ENCODE measurements at regions not wholly inside any gene's neighbourhood (a gene's known extent, or its start where the extent isn't known, plus 50 kb on each side); places are given as distances from the start of the nearest gene placed in this dataset.
A peak's percentile ranks its signal among the peaks of the same experiment; 100 is the strongest.

DNA sequence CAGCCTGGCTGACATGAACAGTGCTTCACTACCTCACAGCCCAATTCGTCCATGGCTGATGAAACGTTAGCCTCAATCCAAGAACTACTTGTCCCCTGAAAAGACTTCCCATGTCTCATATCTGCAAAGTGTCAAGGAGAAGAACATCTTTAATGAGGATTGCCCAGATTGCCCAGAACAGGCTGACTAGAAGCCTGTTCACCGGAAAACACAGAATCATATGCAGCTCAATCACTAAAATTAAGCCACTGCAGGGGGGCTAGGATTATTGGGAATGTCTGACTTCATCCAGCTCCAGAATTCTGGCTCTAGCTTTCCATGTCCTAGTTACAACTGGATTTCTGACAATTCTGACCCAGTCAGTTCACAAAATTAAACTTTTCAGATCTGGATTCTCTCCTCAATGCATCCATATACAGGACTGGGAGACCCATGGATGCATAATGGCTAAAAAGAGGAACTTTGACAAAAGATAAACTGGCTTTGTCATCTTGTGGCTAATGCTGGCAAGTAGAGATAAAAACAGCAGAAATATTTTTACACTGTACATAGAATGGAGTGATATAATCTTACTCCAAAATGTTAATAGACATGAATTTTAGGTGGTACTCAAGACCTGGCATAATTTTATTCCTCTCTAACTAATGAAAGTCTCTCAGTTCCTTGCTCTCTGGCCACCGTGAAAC lies 467.0 kb upstream of the POT1 start:
- DNase-seq: no peak
- in situ Hi-C loops (cut with HindIII; ENCODE audit: low pct_ligation_motif_present, low pct_unique_long_range_greater_than_20kb, low sequenced_read_pairs): no loop called here

DNA sequence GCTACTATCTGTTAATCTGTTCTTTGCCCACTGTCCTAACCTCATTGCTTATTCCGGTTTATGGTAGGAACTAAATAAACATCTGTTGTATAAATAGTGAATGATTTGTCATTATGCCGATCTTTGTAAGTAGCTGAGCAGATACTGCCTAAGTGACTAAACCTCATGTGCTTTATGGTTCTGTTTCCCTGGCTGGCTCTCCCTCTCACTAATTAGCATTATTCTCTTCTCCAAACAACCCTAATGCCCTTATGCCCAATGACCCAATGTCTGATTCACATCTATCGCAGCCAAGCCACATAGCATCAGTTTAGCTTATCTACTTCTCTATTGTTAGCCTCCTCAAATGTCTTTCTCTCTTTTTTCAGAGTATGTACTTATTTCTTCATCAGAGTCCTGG lies 462.3 kb upstream of the POT1 start:
- in situ Hi-C loops (cut with HindIII; ENCODE audit: low pct_ligation_motif_present, low pct_unique_long_range_greater_than_20kb, low sequenced_read_pairs): no loop called here
- no peak for DNase-seq

DNA sequence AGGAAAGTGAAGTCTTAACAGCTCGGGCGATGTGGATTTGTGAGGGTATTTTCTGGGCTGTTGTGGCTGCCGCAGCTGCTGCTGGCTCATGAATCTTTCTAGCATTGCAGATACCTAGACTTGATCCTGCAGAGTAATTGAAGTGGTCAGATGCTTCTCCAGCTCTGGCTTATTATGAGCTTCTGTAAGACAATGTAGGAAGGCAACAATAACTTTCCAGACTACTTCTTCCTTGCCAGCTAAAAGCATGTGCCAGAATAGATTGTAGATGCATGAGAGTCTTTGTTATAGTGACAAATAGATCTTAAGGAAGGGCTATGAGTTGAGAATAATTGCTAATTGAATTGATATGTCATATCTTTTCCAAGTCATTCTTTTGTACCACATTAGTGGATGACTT lies 461.4 kb upstream of the POT1 start:
- in situ Hi-C loops (cut with HindIII; ENCODE audit: low pct_ligation_motif_present, low pct_unique_long_range_greater_than_20kb, low sequenced_read_pairs): no loop called here
- DNase-seq: no peak

DNA sequence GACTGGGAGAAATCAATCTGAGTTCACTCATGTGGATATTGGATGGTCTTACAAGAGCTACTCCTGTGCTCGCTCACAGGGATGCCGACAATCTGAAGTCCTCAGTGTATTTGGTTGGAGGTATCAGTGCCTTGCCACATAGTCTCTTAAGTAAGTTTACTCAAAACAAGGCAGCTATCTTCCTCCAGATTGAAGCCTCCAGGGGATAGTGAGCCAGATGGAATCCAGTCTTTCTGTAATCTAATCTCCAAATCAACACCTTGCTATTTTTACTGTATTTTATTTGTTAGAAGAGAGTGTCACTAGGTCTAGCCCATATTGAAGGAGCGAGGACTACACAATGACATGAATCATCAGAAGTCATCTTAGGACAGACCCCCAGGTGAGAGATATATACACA lies 456.6 kb upstream of the POT1 start:
- in situ Hi-C loops (cut with HindIII; ENCODE audit: low pct_ligation_motif_present, low pct_unique_long_range_greater_than_20kb, low sequenced_read_pairs): no loop called here
- DNase-seq: no peak

DNA sequence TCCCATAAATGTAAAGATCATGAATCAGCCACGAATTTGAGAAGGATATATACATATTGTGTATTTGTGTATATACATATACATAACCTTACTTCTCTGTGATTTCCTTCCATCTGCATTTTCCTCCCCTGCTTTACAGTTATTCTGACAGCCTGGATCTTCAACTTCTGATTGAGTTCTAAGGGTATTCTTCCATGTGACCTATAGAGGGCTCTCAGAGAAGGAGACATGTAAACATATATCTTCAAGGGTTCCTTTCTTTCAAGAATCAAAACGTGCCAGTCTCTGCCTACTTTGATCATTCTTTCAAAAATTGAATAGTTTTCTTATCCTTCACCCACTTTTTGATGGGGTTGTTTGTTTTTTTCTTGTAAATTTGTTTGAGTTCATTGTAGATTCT lies 453.7 kb upstream of the POT1 start:
- in situ Hi-C loops (cut with HindIII; ENCODE audit: low pct_ligation_motif_present, low pct_unique_long_range_greater_than_20kb, low sequenced_read_pairs): no loop called here
- DNase-seq: peak; percentile 12

DNA sequence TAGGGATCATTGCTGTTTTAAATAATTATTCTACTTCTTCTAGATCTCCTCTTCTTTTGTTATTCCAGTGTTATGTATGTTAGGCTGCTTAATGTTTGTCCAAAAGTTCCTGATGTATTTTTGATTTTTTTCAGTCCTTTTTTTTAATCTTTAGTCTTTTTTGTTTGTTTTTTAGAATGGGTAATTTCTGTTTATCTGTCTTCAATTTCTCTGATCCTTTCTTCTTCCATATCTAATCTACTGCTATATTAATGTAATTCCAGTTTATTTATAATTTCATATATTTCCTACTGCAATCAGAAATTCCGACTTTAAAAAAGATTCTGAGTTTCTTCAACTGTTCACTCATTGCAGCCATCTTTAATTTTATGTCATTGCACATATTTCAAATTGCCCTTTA lies 452.8 kb upstream of the POT1 start:
- no peak for DNase-seq
- in situ Hi-C loops (cut with HindIII; ENCODE audit: low pct_ligation_motif_present, low pct_unique_long_range_greater_than_20kb, low sequenced_read_pairs): no loop called here

DNA sequence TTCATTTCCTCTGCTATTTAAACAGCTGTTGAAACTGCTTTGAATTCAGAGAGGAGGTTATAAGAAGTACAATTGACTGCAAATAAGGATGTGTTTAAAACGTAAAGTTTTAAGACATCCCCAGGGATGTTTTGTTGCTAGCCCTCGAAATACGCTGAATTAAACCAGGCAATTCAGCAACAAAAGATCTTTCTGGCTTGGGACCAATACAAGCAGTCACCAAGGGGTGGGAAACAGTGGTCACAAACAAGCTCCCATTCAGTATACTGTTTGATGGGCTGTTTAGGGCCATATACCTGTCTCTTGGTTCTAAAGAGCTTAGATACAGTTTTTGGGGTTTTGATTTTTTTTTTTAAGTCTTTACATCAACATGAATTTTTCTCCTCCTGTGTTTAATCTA lies 446.3 kb upstream of the POT1 start:
- in situ Hi-C loops (cut with HindIII; ENCODE audit: low pct_ligation_motif_present, low pct_unique_long_range_greater_than_20kb, low sequenced_read_pairs): no loop called here
- no peak for DNase-seq

DNA sequence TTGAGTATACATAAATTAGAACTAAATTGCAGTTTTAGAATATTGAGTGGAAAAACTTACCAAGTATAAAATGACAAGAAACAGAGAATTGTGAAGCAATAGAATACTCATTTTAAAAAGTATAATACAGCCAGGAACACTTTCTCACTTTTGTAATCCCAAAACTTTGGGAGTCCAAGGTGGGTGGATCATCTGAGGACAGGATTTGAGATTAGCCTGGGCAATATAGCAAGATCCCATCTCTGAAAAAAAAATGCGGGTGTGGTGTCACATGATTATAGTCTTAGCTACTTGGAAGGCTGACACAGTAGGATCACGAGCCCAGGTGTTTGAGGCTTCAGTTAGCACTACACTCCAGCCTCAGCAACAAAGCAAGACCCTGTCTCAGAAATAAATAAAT lies 440.9 kb upstream of the POT1 start:
- in situ Hi-C loops (cut with HindIII; ENCODE audit: low pct_ligation_motif_present, low pct_unique_long_range_greater_than_20kb, low sequenced_read_pairs): no loop called here
- DNase-seq: no peak

DNA sequence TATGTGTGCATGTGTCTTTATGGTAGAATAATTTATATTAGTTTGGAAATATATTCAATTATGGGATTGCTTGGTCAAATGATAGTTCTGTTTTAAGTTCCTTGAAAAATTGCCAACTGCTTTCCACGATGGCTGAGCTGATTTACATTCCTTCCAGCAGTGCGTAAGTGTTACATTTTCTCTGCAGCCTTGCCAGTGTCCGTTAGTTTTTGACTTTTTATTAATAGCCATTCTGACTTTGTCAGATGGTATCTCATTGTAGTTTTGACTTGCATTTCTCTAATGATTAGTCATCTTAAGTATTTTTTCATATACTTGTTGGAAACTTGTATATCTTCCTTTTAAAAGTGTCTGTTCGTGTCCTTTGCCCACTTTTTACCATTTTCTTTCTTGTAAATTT lies 434.2 kb upstream of the POT1 start:
- DNase-seq: no peak
- in situ Hi-C loops (cut with HindIII; ENCODE audit: low pct_ligation_motif_present, low pct_unique_long_range_greater_than_20kb, low sequenced_read_pairs): no loop called here

DNA sequence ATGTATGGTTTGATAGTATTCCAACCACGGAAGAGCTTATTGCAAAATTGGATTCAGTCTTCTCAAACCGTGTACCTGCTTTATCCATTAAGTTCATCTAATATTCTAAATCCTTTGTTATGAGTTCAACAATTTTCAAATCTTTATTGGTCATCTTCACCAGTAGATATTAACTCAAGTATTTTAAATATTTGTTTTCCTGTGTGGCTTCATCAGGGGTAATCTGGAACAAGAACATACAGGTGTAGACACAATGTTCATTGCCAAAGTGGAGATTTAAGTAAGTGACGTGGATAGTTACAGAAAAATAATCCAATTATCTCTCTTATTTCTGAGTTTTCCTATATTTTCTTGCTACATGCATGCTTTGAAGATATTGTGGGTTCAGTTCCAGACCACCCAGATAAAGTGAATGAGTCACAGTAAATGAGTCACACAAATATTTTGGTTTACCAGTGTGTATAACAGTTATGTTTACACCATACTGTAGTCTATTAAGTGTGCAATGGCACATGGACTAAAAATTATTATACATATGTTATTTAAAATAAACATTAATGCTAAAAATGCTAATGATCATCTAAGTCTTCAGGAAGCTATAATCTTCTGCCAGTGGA lies 429.0 kb upstream of the POT1 start:
- in situ Hi-C loops (cut with HindIII; ENCODE audit: low pct_ligation_motif_present, low pct_unique_long_range_greater_than_20kb, low sequenced_read_pairs): no loop called here

DNA sequence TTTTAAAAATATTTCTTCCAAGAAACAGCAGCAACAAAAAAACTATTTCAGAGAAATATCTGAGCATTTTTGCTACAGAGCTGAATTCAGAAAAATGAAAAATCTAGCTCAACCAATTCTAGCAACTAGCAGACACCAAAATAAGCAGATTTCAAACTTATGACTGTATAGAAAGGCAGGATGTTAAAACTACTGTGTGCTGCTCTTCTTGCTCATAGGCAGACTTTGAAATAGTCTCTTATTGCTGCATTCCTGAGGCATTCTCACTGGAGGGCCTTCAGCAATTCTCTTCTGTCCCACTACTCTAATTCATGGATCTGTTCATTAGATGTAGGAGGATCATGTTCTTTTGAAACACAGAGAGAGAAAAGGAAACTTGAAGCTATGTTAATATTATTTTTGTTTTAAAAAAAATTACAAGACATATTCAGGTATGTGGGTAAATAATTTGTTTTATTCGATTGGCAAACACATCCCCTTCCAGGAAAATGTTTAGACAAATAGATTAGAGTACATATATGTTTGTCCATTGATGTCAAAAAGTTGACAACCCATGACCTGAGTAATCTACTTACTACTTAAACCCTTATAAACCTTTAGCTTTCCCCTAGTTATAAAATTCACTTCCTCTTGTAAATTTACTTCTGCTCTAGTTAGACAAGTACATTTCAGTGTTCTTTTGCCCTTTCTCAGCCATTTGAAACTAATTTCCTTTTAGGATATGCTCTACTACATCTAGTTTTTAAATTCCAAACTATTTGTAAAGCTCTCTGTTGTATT lies 428.2 kb upstream of the POT1 start:
- in situ Hi-C loops (cut with HindIII; ENCODE audit: low pct_ligation_motif_present, low pct_unique_long_range_greater_than_20kb, low sequenced_read_pairs): no loop called here
- DNase-seq: no peak

More for the DNA sequence above, 429.0 kb upstream of the POT1 start:
- DNase-seq: no peak

DNA sequence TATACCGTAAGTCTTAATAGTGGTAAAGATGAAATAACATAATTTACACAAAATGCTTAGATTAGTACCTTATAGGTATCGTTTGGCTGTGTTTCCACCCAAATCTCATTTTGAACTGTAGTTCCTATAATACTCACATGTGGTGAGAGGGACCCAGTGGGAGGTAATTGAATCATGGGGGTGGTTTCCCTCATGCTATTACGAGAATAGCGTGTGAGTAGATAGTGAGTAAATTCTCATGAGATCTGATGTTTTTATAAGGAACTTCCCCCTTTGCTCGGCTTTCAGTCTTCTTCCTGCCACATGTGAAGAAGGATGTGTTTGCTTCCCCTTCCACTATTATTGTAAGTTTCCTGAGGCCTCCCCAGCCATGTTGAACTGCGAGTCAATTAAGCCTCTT lies 426.3 kb upstream of the POT1 start:
- in situ Hi-C loops (cut with HindIII; ENCODE audit: low pct_ligation_motif_present, low pct_unique_long_range_greater_than_20kb, low sequenced_read_pairs): no loop called here
- no peak for DNase-seq

DNA sequence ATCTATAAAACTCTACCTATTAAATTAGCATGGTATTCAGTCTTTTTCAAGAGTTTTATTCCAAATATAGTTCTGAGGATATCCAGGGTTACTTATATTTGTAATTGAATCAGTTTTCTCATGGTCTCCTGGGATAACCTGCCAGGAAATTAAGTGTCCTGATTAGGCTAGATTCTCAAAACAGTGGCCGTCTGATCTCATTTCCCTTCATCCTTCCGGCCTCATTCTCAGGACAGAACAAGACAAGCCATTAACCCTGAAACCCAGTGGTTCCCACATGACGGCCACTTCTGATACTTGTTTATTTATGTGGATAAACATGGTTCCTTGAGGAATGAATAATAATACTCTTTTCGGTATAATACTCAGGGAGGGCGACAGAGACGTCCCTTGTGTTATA lies 417.6 kb upstream of the POT1 start:
- in situ Hi-C loops (cut with HindIII; ENCODE audit: low pct_ligation_motif_present, low pct_unique_long_range_greater_than_20kb, low sequenced_read_pairs): no loop called here
- DNase-seq: no peak

DNA sequence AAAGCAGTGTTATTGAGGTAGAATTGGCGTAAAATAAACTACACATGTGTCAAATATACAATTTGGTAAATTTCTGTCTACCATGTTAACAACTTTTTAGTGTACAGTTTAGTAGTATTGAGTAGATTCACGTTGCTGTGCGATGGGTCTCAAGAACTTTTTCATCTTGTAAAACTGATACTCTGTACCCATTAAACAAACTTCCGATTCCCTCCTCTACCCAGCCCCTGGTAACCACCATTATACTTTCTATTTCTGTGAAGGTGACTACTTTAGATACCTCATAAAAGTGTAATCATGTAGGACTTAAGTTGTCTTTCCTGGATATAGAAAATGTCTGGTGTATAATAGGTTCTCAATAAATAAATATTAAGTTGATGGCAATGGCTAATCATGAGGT lies 408.5 kb upstream of the POT1 start:
- DNase-seq: no peak
- in situ Hi-C loops (cut with HindIII; ENCODE audit: low pct_ligation_motif_present, low pct_unique_long_range_greater_than_20kb, low sequenced_read_pairs): no loop called here

DNA sequence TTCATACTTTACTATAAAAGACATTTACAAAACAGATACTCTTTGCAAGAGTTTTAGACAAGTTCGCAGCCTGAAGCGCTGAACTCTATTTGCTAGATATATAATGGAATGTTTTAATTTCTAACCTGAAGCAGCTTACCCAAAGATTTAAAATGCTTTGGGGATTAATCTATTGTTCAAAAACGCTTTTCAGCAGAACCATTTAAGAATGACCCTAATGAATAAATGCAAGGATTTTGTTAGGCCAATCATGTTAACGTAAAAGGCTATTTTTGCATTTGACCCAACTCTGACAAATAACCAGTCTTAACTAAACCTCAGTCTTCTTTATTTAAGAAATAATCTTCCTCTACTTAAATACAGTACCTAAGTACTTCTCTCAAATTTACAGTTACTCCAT lies 406.7 kb upstream of the POT1 start:
- no peak for DNase-seq
- in situ Hi-C loops (cut with HindIII; ENCODE audit: low pct_ligation_motif_present, low pct_unique_long_range_greater_than_20kb, low sequenced_read_pairs): no loop called here

DNA sequence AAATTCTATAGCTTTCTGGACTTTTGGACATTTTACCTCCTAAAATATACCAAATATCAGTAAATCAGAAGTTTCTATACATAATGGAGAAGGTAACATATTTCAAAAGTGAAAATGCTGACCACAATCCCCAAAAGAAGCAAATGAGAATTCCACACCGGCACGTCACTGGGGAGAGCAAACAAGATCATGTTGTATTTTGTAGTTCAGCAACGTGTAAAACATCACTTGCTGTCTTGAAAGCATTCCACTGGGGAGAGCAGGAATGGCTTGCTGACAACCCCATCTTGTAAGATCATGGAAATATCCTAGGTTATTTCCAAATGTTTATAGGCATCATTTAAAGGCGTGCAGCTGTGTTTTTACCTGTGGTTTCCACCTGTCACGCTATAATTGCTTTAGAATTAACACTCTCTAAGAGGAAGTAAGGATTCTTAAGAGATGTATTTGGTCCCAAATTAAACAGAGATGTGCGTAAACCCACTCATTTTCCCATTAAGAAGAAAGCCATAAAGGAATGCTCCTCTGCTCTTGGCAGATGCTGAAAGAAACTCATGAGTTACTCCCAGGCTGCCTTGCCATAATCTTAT lies 397.1 kb upstream of the POT1 start:
- no peak for DNase-seq

DNA sequence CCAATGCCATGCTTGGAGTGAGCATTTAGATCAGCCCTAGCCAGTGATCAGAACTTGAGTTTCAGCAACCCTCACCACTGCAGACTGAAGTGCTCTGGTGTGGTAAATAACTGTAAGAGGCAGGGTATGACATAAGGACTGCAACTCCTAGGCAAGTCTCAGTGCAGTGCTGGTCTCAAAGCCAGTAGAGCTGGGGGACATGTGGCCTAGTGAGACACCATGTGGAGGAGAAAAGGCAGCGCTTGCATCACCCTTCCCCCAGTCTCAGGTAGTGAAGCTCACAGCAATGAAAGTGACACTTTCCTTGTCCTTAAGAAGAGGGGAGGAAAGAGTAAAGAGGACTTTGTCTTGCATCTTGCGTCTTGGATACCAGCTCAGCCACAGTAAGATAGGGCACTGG lies 386.8 kb upstream of the POT1 start:
- DNase-seq: peak; percentile 47
- in situ Hi-C loops (cut with HindIII; ENCODE audit: low pct_ligation_motif_present, low pct_unique_long_range_greater_than_20kb, low sequenced_read_pairs): no loop called here

More for the DNA sequence above, 397.1 kb upstream of the POT1 start:
- in situ Hi-C loops (cut with HindIII; ENCODE audit: low pct_ligation_motif_present, low pct_unique_long_range_greater_than_20kb, low sequenced_read_pairs): no loop called here

DNA sequence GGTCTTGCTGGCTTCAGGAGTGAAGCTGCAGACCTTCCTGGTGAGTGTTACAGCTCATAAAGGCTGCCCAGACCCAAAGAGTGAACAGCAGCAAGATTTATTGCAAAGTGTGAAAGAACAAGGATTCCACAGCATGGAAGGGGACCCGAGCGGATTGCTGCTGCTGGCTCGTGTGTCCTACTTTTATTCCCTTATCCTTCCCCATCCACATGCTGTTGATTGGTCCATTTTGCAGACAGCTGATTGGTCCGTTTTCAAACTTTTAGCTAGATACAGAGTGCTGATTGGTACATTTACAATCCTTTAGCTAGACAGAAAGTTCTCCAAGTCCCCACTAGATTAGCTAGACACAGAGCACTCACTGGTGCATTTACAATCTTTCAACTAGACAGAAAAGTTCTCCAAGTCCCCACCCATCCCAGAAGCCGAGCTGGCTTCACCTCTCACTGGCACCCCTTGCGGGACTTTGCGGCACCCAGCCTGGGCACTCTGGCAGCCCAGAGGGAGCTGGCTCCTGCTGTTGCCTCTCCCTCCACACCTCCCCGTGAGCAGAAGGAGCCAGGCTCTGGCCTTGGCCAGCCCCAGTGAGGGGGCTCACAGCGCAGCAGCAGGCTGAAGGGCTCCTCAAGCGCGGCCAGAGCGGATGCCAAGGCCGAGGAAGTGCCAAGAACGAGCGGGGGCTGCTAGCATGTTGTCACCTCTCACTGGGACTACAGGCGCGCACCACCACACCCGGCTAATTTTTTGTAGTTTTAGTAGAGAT lies 369.6 kb upstream of the POT1 start:
- in situ Hi-C loops (cut with HindIII; ENCODE audit: low pct_ligation_motif_present, low pct_unique_long_range_greater_than_20kb, low sequenced_read_pairs): no loop called here
- DNase-seq: no peak

DNA sequence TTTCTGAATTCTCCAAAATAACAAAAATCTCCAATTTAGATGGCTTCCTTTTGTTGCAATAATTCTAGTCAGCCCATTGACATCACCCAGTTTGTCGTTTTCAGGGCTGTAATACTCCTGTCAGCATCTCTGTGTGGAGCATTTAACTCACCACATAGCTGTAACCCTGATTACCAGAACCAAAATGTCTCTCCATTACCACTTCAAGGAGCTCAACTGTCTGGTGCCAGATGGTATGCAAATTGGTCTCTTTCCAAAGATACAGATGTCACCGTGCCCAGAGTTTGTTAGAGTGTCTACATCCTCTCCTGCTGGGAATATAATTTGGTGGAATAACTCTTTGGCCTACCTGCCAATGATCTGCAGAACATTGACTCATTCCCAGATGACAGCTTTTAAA lies 350.3 kb upstream of the POT1 start:
- in situ Hi-C loops (cut with HindIII; ENCODE audit: low pct_ligation_motif_present, low pct_unique_long_range_greater_than_20kb, low sequenced_read_pairs): no loop called here
- DNase-seq: no peak

All from ACHN (cell line).